Panc1 (cell line): ENCODE measurements at regions not wholly inside any gene's neighbourhood (a gene's known extent, or its start where the extent isn't known, plus 50 kb on each side); places are given as distances from the start of the nearest gene placed in this dataset.

ENCODE experiments used
- CTCF ChIP-seq: fragments of 450-650 bp; IDR thresholded peaks from 2 replicates; pipeline ENCODE4 v1.5.1; 2017; ENCODE audit warnings: mild to moderate bottlenecking
- POLR2AphosphoS5 ChIP-seq: IDR thresholded peaks from 2 replicates; pipeline ENCODE4 v1.6.1; 2012; ENCODE audit warnings: mild to moderate bottlenecking, low read depth, low read length, moderate library complexity
- REST ChIP-seq, 2 experiments: IDR thresholded peaks; 2 replicates each; pipeline ENCODE4 v1.6.1; 2011 to 2012; ENCODE audit warnings: low read depth in 2 of 2, control low read depth in 1 of 2, low read length in 1 of 2, mild to moderate bottlenecking in 1 of 2, moderate library complexity in 1 of 2; ENCODE audit not compliant: insufficient read depth in 1 of 2
- SIN3A ChIP-seq: IDR thresholded peaks from 2 replicates; pipeline ENCODE4 v1.6.1; 2012; ENCODE audit warnings: low read depth, mild to moderate bottlenecking, low read length, moderate library complexity, borderline replicate concordance; ENCODE audit not compliant: insufficient read depth
- TCF7L2 ChIP-seq: IDR thresholded peaks from 2 replicates; pipeline ENCODE4 v1.6.1; 2011; ENCODE audit warnings: mild to moderate bottlenecking, low read depth, low read length, inconsistent platforms

- no peak for TF ChIP-seq CTCF
- TF ChIP-seq POLR2AphosphoS5: no peak
- no peak for TF ChIP-seq REST (IDR thresholded peaks at IDR 0.05; ENCODE audit: insufficient read depth in 1 of 2, low read depth in 2 of 2, low read length in 1 of 2)
- TF ChIP-seq SIN3A: no peak
- TF ChIP-seq TCF7L2: no peak
Observed at GRCh38 chr14:34275078-34275477, 187.0 kb downstream of the SPTSSA start.
